NCI-H146 treated with DMSO at 0.1 percent for 48 hours (cell line): ENCODE measurements at regions not wholly inside any gene's neighbourhood (a gene's known extent, or its start where the extent isn't known, plus 50 kb on each side); places are given as distances from the start of the nearest gene placed in this dataset.
"Not testable (repeated sequence)": the region's sequence is repeated elsewhere in the genome, so short reads cannot be mapped to it uniquely, and the experiment has no call there.

Experiments
- DNase-seq: peaks from one replicate; lab custom pipeline; 2025; ENCODE audit not compliant: unreplicated experiment; lab: John Stamatoyannopoulos, UW

GRCh38 chr6:121634586-121634985 is 199.1 kb downstream of the GJA1 start:
- DNase-seq, result not testable (repeated sequence)

GRCh38 chr6:121635355-121635754 is 199.9 kb downstream of the GJA1 start:
- no peak for DNase-seq

GRCh38 chr6:121636217-121636616 is 200.8 kb downstream of the GJA1 start:
- not testable (repeated sequence) for DNase-seq

- no peak for DNase-seq
These were observed 203.6 kb downstream of the GJA1 start for GRCh38 chr6:121639021-121639420.

GRCh38 chr6:121641158-121641557 is 205.7 kb downstream of the GJA1 start:
- no peak for DNase-seq

GRCh38 chr6:121645100-121645745 is 209.8 kb downstream of the GJA1 start:
- DNase-seq, result no peak

- no peak for DNase-seq
These were observed 212.5 kb downstream of the GJA1 start for GRCh38 chr6:121647905-121648304.

GRCh38 chr6:121649951-121650350 is 214.5 kb downstream of the GJA1 start:
- DNase-seq, result no peak

- DNase-seq, result no peak
These were observed 216.0 kb downstream of the GJA1 start for GRCh38 chr6:121651420-121651819.

- DNase-seq, result no peak
These were observed 216.8 kb downstream of the GJA1 start for GRCh38 chr6:121652223-121652622.

GRCh38 chr6:121652726-121653623 is 217.5 kb downstream of the GJA1 start:
- no peak for DNase-seq

- DNase-seq, result no peak
These were observed 218.2 kb downstream of the GJA1 start for GRCh38 chr6:121653624-121654008.

- no peak for DNase-seq
These were observed 222.5 kb downstream of the GJA1 start for GRCh38 chr6:121657972-121658371.

GRCh38 chr6:121660277-121660676 is 224.8 kb downstream of the GJA1 start:
- DNase-seq, result no peak

- no peak for DNase-seq
These were observed 227.9 kb downstream of the GJA1 start for GRCh38 chr6:121663292-121663810.

- DNase-seq, result no peak
These were observed 228.7 kb downstream of the GJA1 start for GRCh38 chr6:121664158-121664557.

GRCh38 chr6:121666814-121667213 is 231.4 kb downstream of the GJA1 start:
- DNase-seq, result no peak

- DNase-seq, result no peak
These were observed 232.8 kb downstream of the GJA1 start for GRCh38 chr6:121668259-121668658.

- DNase-seq, result no peak
These were observed 235.1 kb downstream of the GJA1 start for GRCh38 chr6:121670511-121670910.

- no peak for DNase-seq
These were observed 242.1 kb downstream of the GJA1 start for GRCh38 chr6:121677571-121677970.

GRCh38 chr6:121678245-121678644 is 242.8 kb downstream of the GJA1 start:
- DNase-seq, result no peak

- DNase-seq, result no peak
These were observed 244.6 kb downstream of the GJA1 start for GRCh38 chr6:121680058-121680457.
